ENCODE measurements at regions not wholly inside any gene's neighbourhood (a gene's known extent, or its start where the extent isn't known, plus 50 kb on each side); places are given as distances from the start of the nearest gene placed in this dataset.

- no peak for DNase-seq (ENCODE audit: low read depth, low spot score)
These were observed 61.1 kb upstream of the UGP2 start for GRCh38 chr2:63780518-63781155.

- no peak for DNase-seq (ENCODE audit: low read depth, low spot score)
These were observed 57.2 kb upstream of the UGP2 start for GRCh38 chr2:63784461-63784860.

- DNase-seq (ENCODE audit: low read depth, low spot score), result peak; percentile 15
These were observed 56.6 kb upstream of the UGP2 start for GRCh38 chr2:63785096-63785495.

GRCh38 chr2:63786471-63786870, 55.2 kb upstream of the UGP2 start:
- DNase-seq (ENCODE audit: low read depth, low spot score), result no peak

- no peak for DNase-seq (ENCODE audit: low read depth, low spot score)
These were observed 53.6 kb upstream of the UGP2 start for GRCh38 chr2:63788071-63788470.

GRCh38 chr2:63789338-63790020, 52.2 kb upstream of the UGP2 start:
- DNase-seq (ENCODE audit: low read depth, low spot score), result no peak

- no peak for DNase-seq (ENCODE audit: low read depth, low spot score)
These were observed 51.2 kb upstream of the UGP2 start for GRCh38 chr2:63790491-63790890.

- DNase-seq (ENCODE audit: low read depth, low spot score), result no peak
These were observed 50.8 kb upstream of the UGP2 start for GRCh38 chr2:63790906-63791305.

- no peak for DNase-seq (ENCODE audit: low read depth, low spot score)
These were observed 50.3 kb upstream of the UGP2 start for GRCh38 chr2:63791387-63791786.

Measured in iPS DF 19.7 (cell line).